NCI-H1092 treated with DMSO at 0.1 percent for 48 hours (cell line): ENCODE measurements at regions not wholly inside any gene's neighbourhood (a gene's known extent, or its start where the extent isn't known, plus 50 kb on each side); places are given as distances from the start of the nearest gene placed in this dataset.
A peak's percentile ranks its signal among the peaks of the same experiment; 100 is the strongest.
"Not testable (repeated sequence)": the region's sequence is repeated elsewhere in the genome, so short reads cannot be mapped to it uniquely, and the experiment has no call there.

Experiments
- DNase-seq: peaks from one replicate; lab custom pipeline; 2025; lab: John Stamatoyannopoulos, UW

DNA sequence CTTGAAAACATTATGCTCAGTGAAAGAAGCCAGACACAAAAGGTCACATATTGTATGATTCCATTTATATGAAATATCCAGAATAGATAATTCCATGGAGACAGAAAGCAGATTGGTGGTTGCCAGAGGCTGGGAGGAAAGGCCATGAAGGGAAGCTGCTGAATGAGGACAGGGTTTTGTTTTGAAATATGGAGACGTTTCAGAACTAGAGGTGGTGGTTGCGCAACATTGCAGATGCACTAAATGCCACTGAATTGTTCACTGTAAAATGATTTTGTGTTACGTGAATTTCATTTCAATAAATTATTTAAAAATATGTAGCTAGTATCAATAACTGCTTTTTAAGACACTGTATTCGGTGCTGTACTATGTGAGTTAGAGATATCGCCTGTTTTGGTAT, 101.7 kb upstream of the ZNF236 start:
- no peak for DNase-seq

GRCh38 chr18:76715012-76715610, 107.2 kb upstream of the ZNF236 start:
- no peak for DNase-seq

GRCh38 chr18:76713432-76713831, 108.9 kb upstream of the ZNF236 start:
- no peak for DNase-seq

DNA sequence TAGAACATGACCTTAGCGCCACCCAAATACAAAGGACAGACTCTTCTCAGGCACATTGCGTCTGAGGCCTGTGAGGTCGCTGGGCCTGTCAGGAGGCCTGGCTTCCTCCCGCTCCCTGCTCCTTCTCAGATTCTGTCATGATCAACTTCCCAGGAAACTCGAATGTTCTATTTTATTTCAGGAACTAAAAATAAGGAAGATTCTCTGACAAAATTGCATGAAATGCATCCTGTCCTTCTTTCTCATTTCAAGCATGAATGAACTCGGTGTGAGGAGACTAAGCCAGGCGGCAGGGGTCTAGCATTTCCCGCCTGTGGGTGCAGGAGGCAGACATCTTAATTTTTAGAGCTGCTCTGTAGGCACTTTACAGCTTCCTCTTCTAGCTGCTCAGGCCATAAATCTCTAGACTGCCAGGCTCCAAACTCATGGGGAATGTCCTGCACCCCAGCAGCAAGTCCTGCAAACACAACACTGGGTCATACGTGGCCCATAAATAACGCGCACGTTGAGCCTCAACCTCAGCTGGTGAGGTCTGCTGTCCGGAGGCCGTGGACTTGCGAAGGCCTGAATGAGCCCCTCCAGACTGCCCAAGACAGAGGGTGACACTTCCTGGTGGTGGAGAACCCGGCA, 109.7 kb upstream of the ZNF236 start:
- DNase-seq, result no peak

GRCh38 chr18:76710646-76711520, 111.5 kb upstream of the ZNF236 start:
- DNase-seq, result no peak

DNA sequence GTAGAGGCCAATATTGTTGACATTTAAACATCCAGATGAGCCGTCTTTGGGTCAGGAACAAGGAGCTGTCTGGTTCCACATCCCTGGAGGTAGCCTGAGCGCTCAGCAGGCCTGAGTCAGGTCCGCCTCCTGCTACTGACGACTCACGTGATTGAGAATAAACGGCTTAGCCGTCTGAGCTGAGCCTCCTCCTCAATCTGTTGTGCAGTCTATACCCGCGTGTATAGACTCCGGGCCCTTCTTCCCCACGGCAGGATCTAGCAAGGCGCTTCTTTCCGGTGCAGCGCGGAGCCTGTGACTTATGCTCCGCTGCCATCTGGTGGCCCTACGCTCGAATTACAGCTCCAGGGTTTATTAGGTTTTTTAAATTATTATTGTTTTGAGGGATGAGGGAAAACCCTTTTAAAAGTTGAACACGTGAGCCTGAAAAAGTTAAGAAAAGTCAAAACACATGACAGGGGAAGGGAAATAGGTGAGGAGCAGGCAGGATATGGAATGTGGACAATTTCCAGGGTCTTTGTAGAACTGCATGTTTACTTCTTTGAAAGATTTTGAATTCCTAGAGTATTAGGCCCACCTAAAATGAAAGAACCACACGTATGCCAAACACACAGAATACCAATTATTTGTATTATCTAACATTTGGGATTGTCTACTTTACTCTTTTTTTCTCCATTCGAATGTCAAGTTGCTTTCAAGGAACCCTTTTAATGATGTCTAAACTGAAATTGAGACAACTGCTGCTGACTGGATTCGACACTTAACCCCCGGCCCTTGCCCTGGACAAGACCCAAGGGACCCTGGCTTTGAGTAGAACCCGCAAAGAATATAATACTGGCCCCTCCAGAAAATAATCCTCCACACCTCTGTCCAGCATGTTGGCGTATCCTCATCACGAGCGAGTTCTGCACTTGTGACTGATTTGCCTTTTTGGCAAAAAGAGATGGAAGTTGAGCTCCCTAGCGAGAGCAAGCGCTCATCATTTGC, 112.4 kb upstream of the ZNF236 start:
- DNase-seq, result peak; percentile 71

GRCh38 chr18:76708722-76709353, 113.5 kb upstream of the ZNF236 start:
- no peak for DNase-seq

DNA sequence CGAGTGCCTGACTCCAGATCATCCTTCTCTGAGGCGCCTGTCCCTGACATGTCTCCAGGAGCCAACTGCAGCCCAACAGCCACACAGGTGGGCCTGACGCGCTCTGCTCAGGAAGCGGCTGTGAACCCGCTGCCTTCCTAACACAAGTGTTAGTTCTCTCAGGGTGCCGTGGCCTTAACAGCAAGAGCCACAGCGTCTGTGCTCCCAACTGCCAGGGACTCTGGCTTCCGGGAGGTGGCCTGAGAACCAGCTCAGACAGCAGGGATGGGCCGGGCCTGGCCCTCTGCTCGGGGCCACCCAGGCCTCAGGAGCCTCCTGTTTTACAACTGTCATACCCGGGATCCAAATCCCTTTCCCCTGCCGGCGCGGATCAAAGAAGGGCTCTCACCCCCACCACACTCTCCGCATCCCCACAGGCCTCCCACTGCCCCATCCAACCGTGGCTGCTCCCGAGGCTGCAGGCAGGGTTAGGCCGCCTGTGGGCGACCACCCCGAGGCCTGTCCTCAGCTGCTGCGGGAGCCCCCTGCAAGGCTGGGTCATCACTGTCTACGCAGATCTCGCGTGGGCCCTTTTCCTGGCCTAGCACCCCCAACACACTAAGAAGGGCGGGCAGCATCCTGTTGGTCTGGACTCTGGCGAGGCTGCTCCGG, 114.2 kb upstream of the ZNF236 start:
- no peak for DNase-seq

GRCh38 chr18:76707534-76707933, 114.8 kb upstream of the ZNF236 start:
- no peak for DNase-seq

- DNase-seq, result not testable (repeated sequence)
Observed at GRCh38 chr18:76704589-76704988, 117.8 kb upstream of the ZNF236 start.

DNA sequence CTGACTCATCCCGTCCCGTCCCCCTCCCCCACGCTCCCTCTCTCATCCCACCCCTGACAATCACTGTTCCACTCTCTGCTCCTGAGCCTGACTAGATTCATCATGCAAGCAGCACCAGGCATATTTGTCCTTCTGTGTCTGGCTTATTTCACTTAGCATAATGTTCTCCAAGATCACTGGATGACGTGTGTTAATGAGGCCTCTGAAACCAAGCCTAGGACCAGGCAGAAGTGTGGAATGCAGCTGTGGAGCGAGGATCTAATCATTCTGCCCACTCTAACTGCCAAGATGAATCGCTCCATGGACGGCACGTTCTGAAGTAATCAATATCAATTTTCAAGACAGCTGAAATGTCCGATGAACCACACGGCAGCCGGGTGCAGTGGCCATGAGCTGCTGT, 122.4 kb upstream of the ZNF236 start:
- no peak for DNase-seq

DNA sequence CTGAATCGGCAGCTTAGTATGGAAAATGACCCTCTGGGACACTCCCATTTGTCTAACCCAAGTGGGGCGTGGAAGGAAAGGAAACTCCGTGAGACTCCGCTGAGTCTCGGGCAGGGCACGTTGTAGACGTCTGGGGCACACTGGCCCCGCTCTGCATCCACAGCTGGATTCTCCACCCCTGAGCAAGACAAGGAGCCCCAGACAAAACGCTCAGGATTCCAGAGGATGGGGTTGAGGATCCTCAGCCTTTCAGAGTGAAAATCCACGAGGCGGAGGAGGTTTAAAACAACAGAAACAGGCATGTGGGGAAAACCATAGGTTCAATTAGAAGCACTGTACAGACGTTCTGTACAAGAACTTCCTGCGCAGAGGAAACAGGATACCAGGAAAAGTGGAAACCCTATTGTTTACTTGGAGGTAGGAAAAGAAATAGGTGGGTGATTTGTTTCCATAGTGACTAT, 124.9 kb upstream of the ZNF236 start:
- DNase-seq, result no peak

DNA sequence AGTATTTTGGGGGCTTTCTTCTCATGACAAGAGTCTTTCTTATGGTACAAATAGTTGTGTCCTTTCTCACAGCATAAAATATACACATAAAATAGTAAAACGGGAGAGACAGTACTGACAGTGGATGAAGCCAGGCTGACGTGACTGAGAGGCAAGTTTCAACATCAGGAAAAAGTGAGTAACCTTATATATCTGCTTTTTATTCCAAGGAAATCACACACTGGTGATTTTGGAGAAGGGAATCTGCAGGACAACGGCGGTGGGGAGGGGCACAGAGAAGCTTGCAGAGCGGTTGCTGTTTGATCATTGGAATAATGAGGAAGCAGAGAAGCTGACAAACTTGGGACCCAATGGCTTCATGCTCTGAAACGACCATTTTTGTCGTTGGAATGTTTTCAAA, 130.6 kb upstream of the ZNF236 start:
- no peak for DNase-seq

DNA sequence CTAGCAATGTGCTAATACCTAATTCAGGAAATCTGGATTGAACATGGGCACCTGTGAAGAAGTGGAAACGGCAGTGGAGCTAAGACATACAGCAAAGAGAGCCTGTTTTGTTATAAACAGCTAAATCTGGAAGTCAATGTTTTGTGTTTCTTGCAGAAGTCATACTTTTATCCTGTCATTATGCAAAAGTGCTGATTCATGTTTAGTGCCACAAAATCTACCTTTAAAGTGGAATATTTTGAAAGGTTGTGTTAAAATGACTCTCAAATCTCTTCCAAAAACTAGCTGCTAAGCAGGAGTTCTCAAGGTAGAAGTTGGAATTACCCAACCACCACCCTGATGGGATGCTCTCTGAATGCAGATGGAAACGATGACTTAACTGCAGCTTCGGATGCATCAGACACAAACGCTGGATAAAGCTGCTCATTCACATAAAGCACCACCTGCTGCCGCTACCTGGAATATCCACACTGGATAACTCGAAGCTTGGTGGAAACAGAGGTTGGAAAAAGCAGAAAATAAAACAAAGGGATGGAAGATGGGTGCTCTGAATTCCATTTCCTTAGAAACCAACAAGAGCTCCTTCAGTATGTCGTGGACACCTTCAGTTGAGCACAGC, 132.6 kb upstream of the ZNF236 start:
- DNase-seq, result no peak

DNA sequence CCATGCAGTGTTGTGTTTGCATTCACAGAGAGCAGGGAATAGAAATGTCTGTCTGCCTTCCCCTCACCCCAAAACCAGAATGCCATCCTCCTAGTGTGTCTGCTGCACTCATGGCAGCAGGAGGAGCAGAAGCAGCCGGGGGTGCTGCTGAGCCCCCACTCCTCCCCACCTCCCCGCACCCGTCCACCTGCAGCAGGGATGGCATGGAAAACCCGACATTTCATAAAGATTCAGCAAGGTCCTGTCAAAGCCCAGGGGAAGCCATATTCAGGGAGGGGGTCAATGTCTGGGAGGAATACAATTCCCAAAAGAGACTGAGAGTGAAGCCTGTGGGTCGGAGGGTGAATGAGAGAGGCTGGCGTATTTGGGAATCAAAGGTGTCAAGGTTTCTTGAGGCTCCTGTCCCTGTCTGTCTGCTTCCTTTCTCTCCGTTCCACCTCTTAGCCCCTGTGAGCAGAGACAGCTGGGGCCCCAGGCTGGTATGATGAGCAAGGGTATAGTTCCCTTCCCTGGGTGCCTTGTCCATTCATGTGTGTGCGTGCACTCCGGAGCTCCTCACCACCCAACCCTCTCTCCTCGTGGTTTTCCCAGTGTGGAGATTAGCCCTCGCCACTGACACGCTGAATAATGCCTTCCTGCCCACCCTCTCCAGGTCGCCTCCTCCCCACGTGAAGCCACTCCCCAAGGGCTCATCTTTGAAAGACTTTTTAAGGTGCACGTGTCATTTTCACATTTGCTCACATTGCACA, 133.5 kb upstream of the ZNF236 start:
- no peak for DNase-seq

DNA sequence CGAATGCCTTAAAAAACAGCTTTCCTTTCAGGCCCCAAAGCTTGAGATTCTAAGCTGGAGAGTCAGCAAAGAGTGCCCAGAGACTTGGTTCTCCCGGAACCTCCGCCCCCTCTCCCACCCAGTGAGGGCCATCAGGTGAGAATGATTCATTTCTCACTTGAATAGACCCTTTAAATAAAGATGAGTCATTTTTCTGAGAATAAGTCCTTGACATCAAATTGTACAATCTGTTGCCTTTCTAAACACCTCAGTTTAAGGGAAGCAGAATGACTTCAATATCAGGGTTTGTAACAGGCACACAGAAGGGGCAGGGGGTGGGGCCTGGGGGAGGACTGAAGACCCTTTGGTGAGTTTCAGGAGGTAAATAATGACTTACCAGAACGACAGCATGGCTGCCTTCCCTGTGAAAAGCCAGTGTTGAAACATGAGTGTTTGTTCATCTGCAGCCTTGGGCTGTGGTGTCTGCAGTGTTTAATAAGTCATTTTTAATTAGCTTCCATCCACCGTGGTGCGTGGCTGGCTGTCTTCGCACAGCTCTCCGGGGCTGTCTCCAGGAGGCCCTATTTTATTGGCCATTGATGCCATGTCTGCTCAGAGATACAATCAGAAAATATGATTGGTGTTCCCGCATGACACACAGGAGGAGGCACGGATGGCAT, 134.9 kb upstream of the ZNF236 start:
- peak; percentile 25 for DNase-seq

DNA sequence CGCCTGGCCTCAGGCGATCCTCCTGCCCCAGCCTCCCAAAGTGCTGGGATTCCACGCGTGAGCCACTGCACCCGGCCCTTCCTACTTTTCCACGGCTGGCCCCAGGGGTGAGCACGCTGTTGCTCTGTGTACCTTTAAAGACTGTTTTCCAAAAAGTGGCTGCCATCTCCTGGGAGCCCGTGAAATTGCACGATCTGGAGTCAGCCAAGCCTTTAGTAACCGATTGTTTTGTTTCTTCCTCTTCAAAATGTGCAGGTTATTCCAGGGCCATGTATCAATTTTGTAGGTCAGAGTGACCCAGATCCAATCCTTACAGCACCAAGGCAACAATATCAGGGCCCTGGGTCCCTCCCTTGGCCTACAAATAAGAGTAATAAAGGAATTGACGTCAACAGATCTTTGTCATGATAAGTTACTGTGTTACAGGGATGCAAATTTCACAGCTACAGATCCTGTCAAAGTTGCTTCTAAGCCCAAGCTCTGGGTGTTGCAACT, 135.6 kb upstream of the ZNF236 start:
- peak; percentile 78 for DNase-seq

DNA sequence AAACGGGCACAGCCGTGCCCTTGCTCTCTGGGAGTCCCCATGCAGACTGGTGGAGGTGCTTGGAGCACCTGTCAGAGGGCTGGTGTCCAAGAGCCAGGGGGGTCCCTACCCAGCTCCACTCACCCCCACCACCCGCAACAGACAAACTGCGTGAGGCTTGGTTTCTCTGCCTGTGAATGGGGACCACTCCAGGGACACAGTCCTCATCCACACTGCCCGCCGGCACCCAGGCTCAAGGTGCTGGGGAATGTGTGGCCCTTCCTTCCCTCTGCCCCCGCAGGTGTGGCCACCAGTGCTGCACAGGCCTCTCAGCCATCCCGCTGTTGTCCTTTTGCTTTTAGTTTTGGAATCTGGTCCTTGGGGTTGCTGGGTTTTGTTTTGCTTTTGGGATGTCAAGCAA, 136.5 kb upstream of the ZNF236 start:
- DNase-seq, result no peak

- DNase-seq, result no peak
Observed at GRCh38 chr18:76685402-76685801, 137.0 kb upstream of the ZNF236 start.
